Thyroid gland (tissue), 4 donors: ENCODE measurements at regions not wholly inside any gene's neighbourhood (a gene's known extent, or its start where the extent isn't known, plus 50 kb on each side); places are given as distances from the start of the nearest gene placed in this dataset.

ENCODE experiments used
- POLR2A ChIP-seq, 2 donors: fragments of 450-650 bp; IDR thresholded peaks; one replicate each; pipeline ENCODE4 v1.6.1; 2017; ENCODE audit warnings: antibody characterized with exemption in 2 of 2, mild to moderate bottlenecking in 2 of 2, moderate library complexity in 1 of 2
- TF ChIP-seq, protein P1 (sequence below), 6 experiments: fragments of 200-600 bp in 3 of 6; fragments of 450-650 bp in 3 of 6; sonication (generic) in 3 of 6; IDR thresholded peaks; one replicate each; pipeline ENCODE4 v1.5.1; 2016 to 2019; ENCODE audit warnings: antibody characterized with exemption in 6 of 6, mild to moderate bottlenecking in 2 of 6, inconsistent platforms in 1 of 6, moderate library complexity in 1 of 6

DNA sequence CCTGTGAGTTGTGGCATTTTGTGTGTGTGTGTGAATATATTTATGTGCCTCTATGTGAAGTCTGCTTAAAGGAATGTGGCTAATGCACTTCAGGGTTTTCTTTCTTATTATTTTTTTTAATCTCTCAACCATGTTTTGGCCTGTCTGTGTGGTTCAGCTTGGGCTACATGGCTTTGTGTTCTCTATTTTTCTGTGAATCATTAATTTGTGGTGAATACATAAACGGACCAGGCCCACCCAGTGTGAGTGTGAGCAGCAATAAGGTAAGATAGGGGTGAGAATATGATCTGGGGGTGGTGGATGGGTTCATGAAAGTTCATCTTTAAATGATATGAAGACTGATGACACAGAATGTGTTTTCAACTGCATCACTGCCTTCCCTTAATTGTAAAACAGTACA is 726.6 kb upstream of the TSPY4 start:
- TF ChIP-seq, protein P1, sequence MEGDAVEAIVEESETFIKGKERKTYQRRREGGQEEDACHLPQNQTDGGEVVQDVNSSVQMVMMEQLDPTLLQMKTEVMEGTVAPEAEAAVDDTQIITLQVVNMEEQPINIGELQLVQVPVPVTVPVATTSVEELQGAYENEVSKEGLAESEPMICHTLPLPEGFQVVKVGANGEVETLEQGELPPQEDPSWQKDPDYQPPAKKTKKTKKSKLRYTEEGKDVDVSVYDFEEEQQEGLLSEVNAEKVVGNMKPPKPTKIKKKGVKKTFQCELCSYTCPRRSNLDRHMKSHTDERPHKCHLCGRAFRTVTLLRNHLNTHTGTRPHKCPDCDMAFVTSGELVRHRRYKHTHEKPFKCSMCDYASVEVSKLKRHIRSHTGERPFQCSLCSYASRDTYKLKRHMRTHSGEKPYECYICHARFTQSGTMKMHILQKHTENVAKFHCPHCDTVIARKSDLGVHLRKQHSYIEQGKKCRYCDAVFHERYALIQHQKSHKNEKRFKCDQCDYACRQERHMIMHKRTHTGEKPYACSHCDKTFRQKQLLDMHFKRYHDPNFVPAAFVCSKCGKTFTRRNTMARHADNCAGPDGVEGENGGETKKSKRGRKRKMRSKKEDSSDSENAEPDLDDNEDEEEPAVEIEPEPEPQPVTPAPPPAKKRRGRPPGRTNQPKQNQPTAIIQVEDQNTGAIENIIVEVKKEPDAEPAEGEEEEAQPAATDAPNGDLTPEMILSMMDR (IDR thresholded peaks at IDR 0.05), result no peak
- TF ChIP-seq POLR2A (IDR thresholded peaks at IDR 0.05), result no peak
